ENCODE measurements at regions not wholly inside any gene's neighbourhood (a gene's known extent, or its start where the extent isn't known, plus 50 kb on each side); places are given as distances from the start of the nearest gene placed in this dataset.
A peak's percentile ranks its signal among the peaks of the same experiment; 100 is the strongest.

- TF ChIP-seq Cebpa-rat (IDR thresholded peaks at IDR 0.05): no peak
- peak overlapping the region in 10 of 11 experiments; percentile 36 to 79 (median 67); a peak in 19 of 22 replicates for H3K9ac ChIP-seq
- peak overlapping the region; percentile 29 to 68 (median 61) for H3K4me3 ChIP-seq
- H3K4me1 ChIP-seq: peaks cover 74 to 80% (median 77%) of the 10 kb centered on the region in 10 experiments
- no peaks in the 10 kb centered on the region for H3K9me3 ChIP-seq (replicated peaks in 1 of 11)
- H3K36me3 ChIP-seq: no peaks in the 10 kb centered on the region
- H3K27ac ChIP-seq: peak overlapping the region in 10 of 11 experiments; percentile 3 to 80 (median 64); a peak in 19 of 22 replicates
- peak overlapping the region; percentile 91 to 100 (median 98) for H3K4me2 ChIP-seq
- H4K20me1 ChIP-seq: no peaks in the 10 kb centered on the region
- no peaks in the 10 kb centered on the region for H3K27me3 ChIP-seq
Observed at GRCh38 chr7:81068-81925, 111.1 kb upstream of the FAM20C start.

- no peak for TF ChIP-seq Cebpa-rat (IDR thresholded peaks at IDR 0.05)
- H3K4me2 ChIP-seq: peak overlapping the region; percentile 91 to 100 (median 98)
Observed at GRCh38 chr7:81926-82756, 110.2 kb upstream of the FAM20C start.

GRCh38 chr7:82757-83155 lies 109.6 kb upstream of the FAM20C start:
- no peak for TF ChIP-seq Cebpa-rat (IDR thresholded peaks at IDR 0.05)
- Histone ChIP-seq H3K36me3 (no peaks in the 10 kb centered on the region), H3K27me3 (no peaks in the 10 kb centered on the region), H3K4me3 (peak overlapping the region; percentile 29 to 68 (median 61); a peak in 19 of 20 replicates), H4K20me1 (no peaks in the 10 kb centered on the region), H3K4me2 (peak overlapping the region; percentile 91 to 100 (median 98)), H3K9ac (peak overlapping the region; percentile 33 to 79 (median 65); a peak in 19 of 22 replicates), H3K4me1 (peaks cover 88 to 92% (median 91%) of the 10 kb centered on the region in 10 experiments), H3K9me3 (replicated peaks in 1 of 11) (no peaks in the 10 kb centered on the region), H3K27ac (peak overlapping the region in 9 of 11 experiments; percentile 46 to 80 (median 65); a peak in 17 of 22 replicates)

More at GRCh38 chr7:81926-82756, 110.2 kb upstream of the FAM20C start:
- Histone ChIP-seq H3K9ac (peak overlapping the region; percentile 33 to 79 (median 65); a peak in 20 of 22 replicates), H3K27me3 (no peaks in the 10 kb centered on the region), H3K9me3 (replicated peaks in 1 of 11) (no peaks in the 10 kb centered on the region), H4K20me1 (no peaks in the 10 kb centered on the region), H3K36me3 (no peaks in the 10 kb centered on the region), H3K4me1 (peaks cover 82 to 88% (median 85%) of the 10 kb centered on the region in 10 experiments), H3K4me3 (peak overlapping the region; percentile 29 to 68 (median 61)), H3K27ac (peak overlapping the region in 10 of 11 experiments; percentile 26 to 80 (median 64); a peak in 19 of 22 replicates)

- H3K9ac ChIP-seq: peak overlapping the region in 2 of 11 experiments; percentile 31 to 55; a peak in 5 of 22 replicates
- no peaks in the 10 kb centered on the region for H4K20me1 ChIP-seq
- H3K27ac ChIP-seq: peak overlapping the region in 7 of 11 experiments; percentile 14 to 84 (median 41); a peak in 9 of 22 replicates
- TF ChIP-seq Cebpa-rat (IDR thresholded peaks at IDR 0.05): no peak
- peaks cover 95 to 99% (median 98%) of the 10 kb centered on the region in 10 experiments for H3K4me1 ChIP-seq
- H3K36me3 ChIP-seq: no peaks in the 10 kb centered on the region
- no peaks in the 10 kb centered on the region for H3K27me3 ChIP-seq
- peak overlapping the region; percentile 91 to 100 (median 98) for H3K4me2 ChIP-seq
- peak overlapping the region in 1 of 10 experiments; percentile 61; a peak in 2 of 20 replicates for H3K4me3 ChIP-seq
- H3K9me3 ChIP-seq (replicated peaks in 1 of 11): no peaks in the 10 kb centered on the region
Observed at GRCh38 chr7:83441-83840, 108.9 kb upstream of the FAM20C start.

GRCh38 chr7:83861-84632 lies 108.3 kb upstream of the FAM20C start:
- Histone ChIP-seq H3K4me1 (peaks cover 98 to 100% (median 99%) of the 10 kb centered on the region in 10 experiments), H3K9me3 (replicated peaks in 1 of 11) (no peaks in the 10 kb centered on the region), H3K27ac (peak overlapping the region in 7 of 11 experiments; percentile 14 to 84 (median 41); a peak in 12 of 22 replicates), H3K4me3 (no peak overlapping the region), H3K36me3 (no peaks in the 10 kb centered on the region), H4K20me1 (no peaks in the 10 kb centered on the region), H3K4me2 (peak overlapping the region; percentile 93 to 100 (median 98); a peak in 21 of 22 replicates), H3K27me3 (no peaks in the 10 kb centered on the region), H3K9ac (peak overlapping the region in 4 of 11 experiments; percentile 28 to 55 (median 36); a peak in 6 of 22 replicates)
- TF ChIP-seq Cebpa-rat (IDR thresholded peaks at IDR 0.05): no peak

GRCh38 chr7:84633-85020 lies 107.7 kb upstream of the FAM20C start:
- peak overlapping the region in 6 of 11 experiments; percentile 14 to 84 (median 38); a peak in 9 of 22 replicates for H3K27ac ChIP-seq
- no peak overlapping the region for H3K4me3 ChIP-seq
- no peaks in the 10 kb centered on the region for H3K27me3 ChIP-seq
- H3K9me3 ChIP-seq (replicated peaks in 1 of 11): no peaks in the 10 kb centered on the region
- no peaks in the 10 kb centered on the region for H3K36me3 ChIP-seq
- TF ChIP-seq Cebpa-rat (IDR thresholded peaks at IDR 0.05): no peak
- peak overlapping the region in 4 of 11 experiments; percentile 22 to 55 (median 34); a peak in 3 of 22 replicates for H3K9ac ChIP-seq
- H4K20me1 ChIP-seq: no peaks in the 10 kb centered on the region
- peak overlapping the region; percentile 93 to 100 (median 98); a peak in 20 of 22 replicates for H3K4me2 ChIP-seq
- H3K4me1 ChIP-seq: peaks cover 100% of the 10 kb centered on the region in 10 experiments

- no peak for TF ChIP-seq Cebpa-rat (IDR thresholded peaks at IDR 0.05)
- no peaks in the 10 kb centered on the region for H4K20me1 ChIP-seq
- no peaks in the 10 kb centered on the region for H3K27me3 ChIP-seq
- peak overlapping the region in 7 of 11 experiments; percentile 70 to 88 (median 81); a peak in 15 of 22 replicates for H3K27ac ChIP-seq
- no peaks in the 10 kb centered on the region for H3K9me3 ChIP-seq (replicated peaks in 1 of 11)
- peaks cover 100% of the 10 kb centered on the region in 10 experiments for H3K4me1 ChIP-seq
- peak overlapping the region; percentile 93 to 100 (median 98) for H3K4me2 ChIP-seq
- no peak overlapping the region for H3K4me3 ChIP-seq
- H3K36me3 ChIP-seq: no peaks in the 10 kb centered on the region
- peak overlapping the region in 5 of 11 experiments; percentile 39 to 69 (median 64); a peak in 4 of 22 replicates for H3K9ac ChIP-seq
Observed at GRCh38 chr7:85074-85882, 107.1 kb upstream of the FAM20C start.
